Glomerular visceral epithelial cell (primary cell): ENCODE measurements at regions not wholly inside any gene's neighbourhood (a gene's known extent, or its start where the extent isn't known, plus 50 kb on each side); places are given as distances from the start of the nearest gene placed in this dataset.
"Not testable (repeated sequence)": the region's sequence is repeated elsewhere in the genome, so short reads cannot be mapped to it uniquely, and the experiment has no call there.

Experiments
- DNase-seq: peaks from one replicate; pipeline ENCODE4 v3.0.0-alpha.2; 2016; ENCODE audit errors: extremely low spot score

- peak; percentile 42 for DNase-seq
Measured at GRCh38 chr4:170990989-170991589, 822.1 kb upstream of the GALNTL6 start.

DNA sequence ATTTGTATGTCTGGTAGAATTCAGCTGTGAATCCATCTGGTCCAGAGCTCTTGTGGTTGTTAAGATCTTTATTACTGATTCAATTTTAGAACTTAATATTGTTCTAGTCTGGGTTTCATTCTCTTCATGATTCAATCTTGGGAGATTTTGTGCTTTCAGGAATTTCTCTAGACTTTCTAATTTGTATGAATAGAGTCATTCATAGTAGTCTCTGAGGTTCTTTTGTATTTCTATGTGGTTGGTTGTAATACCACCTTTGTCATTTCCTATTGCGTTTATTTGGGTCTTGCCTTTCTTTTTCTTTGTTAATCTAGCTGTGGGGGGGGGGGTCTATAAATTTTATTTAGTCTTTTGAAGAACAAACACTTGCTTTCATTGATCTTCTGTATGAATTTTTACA lies 824.8 kb upstream of the GALNTL6 start:
- no peak for DNase-seq

DNA sequence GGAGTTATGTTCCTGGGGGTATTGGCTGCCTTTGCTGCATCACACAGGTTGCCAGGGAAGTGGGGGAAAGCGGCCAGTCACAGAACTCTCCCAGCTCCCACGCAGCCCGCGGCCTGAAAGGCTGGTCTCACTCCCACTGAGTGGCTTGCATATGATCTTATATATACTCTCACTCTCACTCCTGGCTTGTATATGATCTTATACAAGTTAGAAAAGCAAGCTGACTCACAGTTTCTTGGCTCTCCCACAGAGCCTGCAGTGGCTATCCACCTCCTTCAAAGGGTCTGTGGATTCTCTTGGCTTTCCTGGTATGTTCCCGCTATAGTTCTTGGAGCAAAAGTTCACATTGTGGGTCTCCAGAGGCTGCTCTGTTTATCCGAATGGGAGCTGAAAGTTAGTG lies 833.5 kb upstream of the GALNTL6 start:
- peak; percentile 1 for DNase-seq

DNA sequence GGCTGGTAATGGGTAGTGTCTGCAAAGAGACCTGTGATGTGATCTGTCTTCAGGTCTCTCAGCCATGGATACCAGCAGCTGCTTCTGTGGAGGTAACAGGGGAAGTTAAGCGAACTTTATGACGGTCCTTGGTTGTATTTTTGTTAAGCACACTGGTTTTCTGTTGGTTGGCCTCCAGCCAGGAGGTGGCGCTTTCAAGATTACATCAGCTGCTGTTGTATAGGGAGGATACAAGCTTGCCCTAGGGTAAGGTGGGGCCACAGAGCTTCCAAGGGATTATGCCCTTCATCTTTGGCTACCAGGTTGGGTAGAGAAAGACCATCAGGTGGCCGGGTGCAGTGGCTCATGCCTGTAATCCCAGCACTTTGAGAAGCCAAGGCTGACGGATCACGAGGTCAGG lies 834.2 kb upstream of the GALNTL6 start:
- no peak for DNase-seq

GRCh38 chr4:170949084-170949483 lies 859.3 kb upstream of the AADAT start:
- DNase-seq: no peak

GRCh38 chr4:170940043-170940724 lies 850.4 kb upstream of the AADAT start:
- DNase-seq: no peak

DNA sequence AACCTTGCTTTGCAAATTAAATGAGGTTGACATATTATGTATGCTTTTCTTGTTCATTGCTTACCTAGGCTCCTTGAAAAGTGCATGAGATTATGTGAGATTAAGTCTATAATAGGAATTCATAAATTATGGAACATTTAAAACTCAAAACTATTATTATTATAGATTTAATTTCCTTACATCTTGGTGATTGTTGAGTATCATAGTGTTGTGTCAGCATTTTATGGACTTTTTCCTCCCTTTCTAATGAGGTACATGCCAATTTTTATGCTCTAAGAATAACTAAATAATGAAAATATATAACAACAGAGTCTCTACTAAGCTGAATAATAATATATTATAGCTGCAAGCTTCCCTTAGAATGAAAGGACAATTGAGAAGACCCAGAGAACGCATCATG lies 848.8 kb upstream of the AADAT start:
- no peak for DNase-seq

DNA sequence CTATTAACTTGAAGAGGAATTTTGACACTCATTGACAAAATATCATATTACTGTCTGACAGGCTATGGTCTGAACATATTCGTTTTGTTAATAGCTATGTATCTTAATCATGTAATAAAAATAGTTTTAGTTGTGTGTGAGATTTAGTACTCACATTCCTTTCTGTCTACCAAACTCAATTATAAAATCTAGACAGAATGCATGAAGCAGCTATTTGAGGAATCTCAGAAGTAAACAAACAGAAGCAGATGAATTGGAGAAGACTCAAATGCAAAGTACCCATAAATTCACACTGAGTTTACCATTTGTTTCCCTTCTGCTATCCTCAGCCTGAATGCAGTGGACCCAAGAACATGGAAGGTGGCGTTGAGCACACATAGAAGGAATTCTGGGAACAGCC lies 841.6 kb upstream of the AADAT start:
- no peak for DNase-seq

GRCh38 chr4:170888660-170889059 lies 798.9 kb upstream of the AADAT start:
- DNase-seq: no peak

DNA sequence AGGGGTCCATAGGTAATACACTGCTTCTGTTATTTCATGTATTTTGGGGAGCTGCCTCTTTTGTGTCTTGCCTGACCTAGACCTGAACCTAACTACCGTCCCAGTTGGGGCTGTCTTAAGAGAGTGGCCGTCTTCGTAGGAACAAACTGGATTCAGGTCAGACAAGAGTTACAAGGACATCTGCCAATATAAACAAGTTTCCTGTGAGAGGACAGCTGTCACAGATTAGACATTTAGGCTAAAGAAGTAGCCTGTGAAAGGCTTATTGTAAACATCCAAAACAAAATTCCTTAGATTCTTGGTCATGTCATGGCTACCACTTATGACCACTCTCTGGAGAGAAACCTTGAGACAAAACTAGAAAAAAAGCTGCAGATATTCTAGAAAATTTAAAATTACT lies 797.6 kb upstream of the AADAT start:
- no peak for DNase-seq

- DNase-seq: no peak
Measured at GRCh38 chr4:170884969-170885570, 795.3 kb upstream of the AADAT start.

- DNase-seq: not testable (repeated sequence)
Measured at GRCh38 chr4:170881646-170882045, 791.9 kb upstream of the AADAT start.

DNA sequence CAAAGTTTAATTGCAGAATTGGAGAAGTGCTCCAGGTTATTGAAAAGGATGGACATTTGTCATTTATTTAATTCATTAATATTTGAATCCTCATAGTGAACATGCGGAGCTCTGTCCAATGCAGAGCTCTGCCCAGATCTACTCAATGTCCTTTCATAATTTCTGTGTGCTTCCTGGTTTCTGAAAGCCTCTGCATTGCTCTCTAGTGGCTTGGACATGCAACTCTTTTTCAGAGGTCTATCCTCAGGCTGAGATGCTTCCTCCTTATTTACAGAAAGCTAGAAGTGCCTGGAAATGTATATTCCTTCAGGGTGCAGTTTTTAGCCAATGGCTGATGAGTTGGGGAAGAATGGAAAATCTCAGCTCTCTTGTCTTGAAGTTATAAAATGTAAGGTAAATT lies 786.1 kb upstream of the AADAT start:
- DNase-seq: no peak

DNA sequence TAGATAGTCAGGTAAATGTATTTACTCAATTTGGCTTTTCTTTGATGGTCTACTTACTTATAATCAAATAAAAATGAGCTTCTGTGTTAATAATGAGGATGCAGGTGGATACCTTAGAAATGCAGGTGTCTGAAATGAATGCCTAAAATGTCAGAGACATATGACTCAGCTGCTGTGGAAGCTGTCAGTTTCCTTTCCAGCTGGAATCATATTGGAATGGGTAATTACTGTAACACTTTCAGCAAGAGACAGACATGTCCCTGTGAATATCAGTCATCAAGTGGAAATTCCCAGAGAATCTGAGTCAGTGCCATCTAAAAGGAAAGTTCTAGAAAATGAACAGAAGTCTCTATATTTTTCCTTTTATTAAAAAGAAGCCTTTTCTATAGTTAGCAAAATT lies 783.0 kb upstream of the AADAT start:
- DNase-seq: peak; percentile 63

DNA sequence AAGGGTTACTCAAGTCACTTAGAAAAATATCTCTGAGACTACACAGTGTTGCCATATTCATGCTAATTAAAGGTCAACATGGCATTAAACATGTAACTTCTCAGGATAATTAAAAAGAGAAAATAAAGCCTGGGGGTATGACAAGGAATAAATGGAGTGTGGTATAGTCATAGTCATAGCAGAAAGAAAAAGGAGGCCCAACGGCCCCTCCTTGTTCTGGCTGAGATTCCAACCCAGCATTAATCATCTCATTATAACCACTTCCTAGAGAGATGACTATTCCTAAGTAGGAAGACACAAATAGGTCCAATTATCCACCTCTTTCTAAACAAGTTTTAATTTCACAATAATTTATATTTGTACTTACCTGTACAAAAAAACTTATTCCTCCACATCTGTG lies 778.4 kb upstream of the AADAT start:
- DNase-seq: peak; percentile 25

DNA sequence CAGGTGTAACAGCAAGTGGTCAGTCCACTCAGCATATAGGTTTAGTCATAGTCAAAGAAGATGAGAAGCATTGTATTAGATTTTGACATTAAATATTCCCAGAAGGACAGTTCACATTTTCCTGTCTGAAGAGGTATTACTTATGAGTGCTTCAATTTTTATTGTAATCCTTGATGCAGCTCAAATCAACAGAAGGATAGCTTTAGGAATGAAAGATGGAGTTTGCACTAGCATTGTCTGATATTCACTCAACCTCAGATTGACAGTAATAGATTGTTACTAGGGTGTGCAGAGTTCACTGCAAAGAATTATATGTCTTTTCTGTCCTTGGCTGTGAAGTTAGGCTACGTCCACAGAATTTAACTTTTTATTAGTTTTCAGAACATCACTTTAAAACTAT lies 764.3 kb upstream of the AADAT start:
- no peak for DNase-seq

GRCh38 chr4:170853422-170854021 lies 763.8 kb upstream of the AADAT start:
- peak; percentile 65 for DNase-seq

DNA sequence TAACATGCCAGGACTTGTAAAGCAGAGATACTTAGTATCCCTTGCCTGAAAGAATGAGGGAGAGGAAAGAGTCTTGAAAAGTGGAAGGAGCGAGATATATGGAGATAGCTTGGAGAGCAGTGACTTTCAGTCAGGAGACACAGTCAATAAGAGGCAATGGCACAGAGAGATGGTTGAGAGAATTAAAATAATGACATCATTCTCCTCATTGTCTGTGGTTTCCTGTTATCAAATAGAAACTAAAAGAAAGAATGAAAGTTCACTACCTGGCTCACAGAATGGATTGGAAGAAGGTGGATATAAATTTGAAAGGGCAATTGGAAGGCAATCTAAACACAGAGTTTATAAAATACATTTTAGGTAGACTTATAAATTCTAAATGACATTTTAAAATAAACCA lies 760.2 kb upstream of the AADAT start:
- no peak for DNase-seq

GRCh38 chr4:170827562-170828274 lies 738.0 kb upstream of the AADAT start:
- DNase-seq: peak; percentile 21

- DNase-seq: no peak
Measured at GRCh38 chr4:170818786-170819185, 729.0 kb upstream of the AADAT start.

DNA sequence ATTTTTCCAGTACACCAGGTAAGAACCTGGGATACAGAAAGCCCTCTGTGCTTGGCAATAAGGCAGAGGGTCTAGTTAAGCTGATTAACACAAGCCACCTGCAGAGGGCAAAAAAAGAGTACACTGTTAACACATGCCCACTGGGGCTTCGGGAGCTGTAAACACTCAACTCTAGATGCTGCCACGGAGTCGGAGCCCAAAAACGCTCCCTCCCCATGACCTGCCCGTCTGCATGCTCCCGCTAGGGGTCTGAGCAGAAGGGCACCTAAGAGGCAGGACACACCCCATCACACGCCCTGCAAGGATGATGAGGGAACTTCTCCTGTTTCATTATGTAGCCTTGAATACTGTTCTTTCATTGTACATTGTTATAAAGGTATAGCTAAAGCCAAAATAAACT lies 715.6 kb upstream of the AADAT start:
- DNase-seq: no peak

DNA sequence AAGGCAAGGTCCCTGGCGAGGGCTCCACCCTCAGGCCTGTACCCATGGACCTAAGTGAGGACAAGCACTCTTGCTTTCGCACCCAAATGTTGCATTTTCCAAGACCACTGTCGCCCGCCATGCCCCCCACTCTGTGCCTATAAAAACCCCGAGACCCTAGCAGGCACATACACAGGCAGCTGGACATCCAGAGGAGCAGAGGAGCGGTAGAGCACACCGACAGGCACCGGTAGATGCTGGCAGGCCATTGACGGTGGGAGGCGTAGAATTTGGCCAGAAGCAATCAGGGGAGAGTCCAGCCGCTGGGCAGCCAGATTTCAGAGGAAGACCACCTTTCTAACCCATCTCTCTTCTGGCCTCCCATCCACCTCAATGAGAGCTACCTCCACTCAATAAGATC lies 715.2 kb upstream of the AADAT start:
- DNase-seq: no peak
